Colonic mucosa (tissue), 4 donors: ENCODE measurements at regions not wholly inside any gene's neighbourhood (a gene's known extent, or its start where the extent isn't known, plus 50 kb on each side); places are given as distances from the start of the nearest gene placed in this dataset.

ENCODE experiments used
- DNase-seq: peaks from one replicate; pipeline ENCODE4 v3.0.0-alpha.2; 2020
- H3K27ac ChIP-seq: fragments of 200-600 bp; one replicate; pipeline ENCODE4 v1.8.0; 2021
- H3K27me3 ChIP-seq: fragments of 200-600 bp; one replicate; pipeline ENCODE4 v1.8.0; 2021
- H3K36me3 ChIP-seq: fragments of 200-600 bp; one replicate; pipeline ENCODE4 v1.8.0; 2021
- H3K4me1 ChIP-seq: fragments of 200-600 bp; one replicate; pipeline ENCODE4 v1.8.0; 2021; ENCODE audit warnings: mild to moderate bottlenecking
- H3K4me3 ChIP-seq: fragments of 200-600 bp; one replicate; pipeline ENCODE4 v1.8.0; 2021
- H3K9ac ChIP-seq, 2 donors: one replicate each; pipeline ENCODE4 v1.7.0; 2013; ENCODE audit warnings: control low read depth in 2 of 2, low read depth in 2 of 2, low read length in 2 of 2
- H3K9me3 ChIP-seq: fragments of 200-600 bp; one replicate; pipeline ENCODE4 v1.8.0; 2021
- intact Hi-C: fragments of 100-400 bp; cut with DNase I; formaldehyde crosslinking; loops from one replicate; pipeline ENCODE4 v1.14.1; 2022
- TF ChIP-seq, protein P1 (sequence below): fragments of 200-600 bp; IDR thresholded peaks from one replicate; pipeline ENCODE4 v1.8.0; 2022; ENCODE audit warnings: antibody characterized with exemption, mild to moderate bottlenecking
- donor health status: healthy.
- donor health status: DM: no; HTN: no; CAD: no.
- donor health status: DM: no; HTN: no; CAD: no.

DNA sequence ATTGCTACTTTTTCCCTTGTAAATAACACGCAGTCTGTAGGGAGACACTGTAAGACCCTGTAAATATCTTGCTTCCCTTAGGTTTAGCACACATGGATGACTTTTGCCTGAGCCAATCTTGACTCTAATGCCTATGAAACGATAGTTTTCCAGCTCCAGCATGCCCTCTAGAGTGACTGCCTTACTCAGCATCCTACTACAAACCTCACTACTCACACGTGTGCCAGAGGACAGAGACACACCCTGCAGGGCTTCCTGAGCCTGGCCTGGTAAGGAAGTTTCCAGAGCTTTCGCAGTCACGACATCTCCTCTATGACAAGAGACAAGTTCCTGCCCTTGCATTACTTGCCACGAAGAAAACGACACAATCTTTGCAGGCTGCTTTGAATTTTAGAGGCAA, 138.1 kb downstream of the ATPSCKMT start:
- intact Hi-C loops = no loop called here
- Histone ChIP-seq H3K4me1 (no peaks in the 10 kb centered on the region), H3K4me3 (no peak overlapping the region), H3K36me3 (no peaks in the 10 kb centered on the region), H3K9ac (no peak overlapping the region), H3K27ac (no peak overlapping the region), H3K9me3 (no peaks in the 10 kb centered on the region), H3K27me3 (no peaks in the 10 kb centered on the region)
- TF ChIP-seq, protein P1, sequence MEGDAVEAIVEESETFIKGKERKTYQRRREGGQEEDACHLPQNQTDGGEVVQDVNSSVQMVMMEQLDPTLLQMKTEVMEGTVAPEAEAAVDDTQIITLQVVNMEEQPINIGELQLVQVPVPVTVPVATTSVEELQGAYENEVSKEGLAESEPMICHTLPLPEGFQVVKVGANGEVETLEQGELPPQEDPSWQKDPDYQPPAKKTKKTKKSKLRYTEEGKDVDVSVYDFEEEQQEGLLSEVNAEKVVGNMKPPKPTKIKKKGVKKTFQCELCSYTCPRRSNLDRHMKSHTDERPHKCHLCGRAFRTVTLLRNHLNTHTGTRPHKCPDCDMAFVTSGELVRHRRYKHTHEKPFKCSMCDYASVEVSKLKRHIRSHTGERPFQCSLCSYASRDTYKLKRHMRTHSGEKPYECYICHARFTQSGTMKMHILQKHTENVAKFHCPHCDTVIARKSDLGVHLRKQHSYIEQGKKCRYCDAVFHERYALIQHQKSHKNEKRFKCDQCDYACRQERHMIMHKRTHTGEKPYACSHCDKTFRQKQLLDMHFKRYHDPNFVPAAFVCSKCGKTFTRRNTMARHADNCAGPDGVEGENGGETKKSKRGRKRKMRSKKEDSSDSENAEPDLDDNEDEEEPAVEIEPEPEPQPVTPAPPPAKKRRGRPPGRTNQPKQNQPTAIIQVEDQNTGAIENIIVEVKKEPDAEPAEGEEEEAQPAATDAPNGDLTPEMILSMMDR = peak; percentile 16
- no peak for DNase-seq

DNA sequence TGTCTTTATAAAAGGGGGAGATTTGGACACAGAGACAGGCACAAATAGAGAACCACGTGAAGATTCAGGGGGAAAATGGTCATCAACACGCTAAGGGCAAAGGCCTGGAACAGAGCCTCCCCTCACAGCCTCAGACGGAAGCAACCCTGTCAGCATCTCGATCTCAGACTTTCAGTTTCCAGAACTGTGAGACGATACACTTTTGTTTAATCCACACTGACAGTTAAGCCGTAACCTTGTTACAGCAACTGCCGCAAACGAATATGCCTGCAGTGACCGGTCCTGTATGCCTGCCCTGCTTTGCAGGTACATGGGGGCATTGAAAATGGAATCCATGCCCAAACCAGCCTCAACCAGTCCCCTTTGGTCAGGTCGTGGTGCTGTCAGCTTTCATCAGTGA, 139.5 kb downstream of the ATPSCKMT start:
- H3K9ac ChIP-seq = no peak overlapping the region
- H3K27me3 ChIP-seq = no peaks in the 10 kb centered on the region
- H3K36me3 ChIP-seq = no peaks in the 10 kb centered on the region
- TF ChIP-seq, protein P1 = no peak
- no peaks in the 10 kb centered on the region for H3K9me3 ChIP-seq
- no peak overlapping the region for H3K4me3 ChIP-seq
- no peak for DNase-seq
- H3K27ac ChIP-seq = no peak overlapping the region
- intact Hi-C loops = no loop called here
- no peaks in the 10 kb centered on the region for H3K4me1 ChIP-seq

DNA sequence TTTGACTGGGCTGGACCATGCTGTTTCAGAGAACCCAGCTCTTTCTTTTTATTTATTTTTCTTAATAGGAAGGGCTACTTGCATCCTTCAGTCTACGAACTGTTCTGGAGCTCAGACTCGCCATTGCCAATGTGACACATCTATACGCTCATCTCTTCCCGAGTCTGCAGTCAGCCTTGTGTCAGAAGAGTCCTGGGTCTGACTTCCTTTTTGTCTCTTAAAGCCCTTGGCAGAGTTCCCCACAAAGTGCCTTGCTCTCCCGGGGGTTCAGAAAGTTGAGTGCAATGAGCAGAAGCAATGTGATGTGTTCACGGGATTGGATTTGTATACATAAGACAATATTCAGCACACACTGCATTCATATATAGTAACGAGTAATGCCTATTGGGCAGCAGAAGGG, 140.4 kb downstream of the ATPSCKMT start:
- TF ChIP-seq, protein P1 = no peak
- no peak overlapping the region for H3K9ac ChIP-seq
- intact Hi-C loops = no loop called here
- DNase-seq = no peak
- no peak overlapping the region for H3K27ac ChIP-seq
- no peak overlapping the region for H3K4me3 ChIP-seq
- H3K36me3 ChIP-seq = no peaks in the 10 kb centered on the region
- H3K4me1 ChIP-seq = no peaks in the 10 kb centered on the region
- no peaks in the 10 kb centered on the region for H3K27me3 ChIP-seq
- H3K9me3 ChIP-seq = no peaks in the 10 kb centered on the region

DNA sequence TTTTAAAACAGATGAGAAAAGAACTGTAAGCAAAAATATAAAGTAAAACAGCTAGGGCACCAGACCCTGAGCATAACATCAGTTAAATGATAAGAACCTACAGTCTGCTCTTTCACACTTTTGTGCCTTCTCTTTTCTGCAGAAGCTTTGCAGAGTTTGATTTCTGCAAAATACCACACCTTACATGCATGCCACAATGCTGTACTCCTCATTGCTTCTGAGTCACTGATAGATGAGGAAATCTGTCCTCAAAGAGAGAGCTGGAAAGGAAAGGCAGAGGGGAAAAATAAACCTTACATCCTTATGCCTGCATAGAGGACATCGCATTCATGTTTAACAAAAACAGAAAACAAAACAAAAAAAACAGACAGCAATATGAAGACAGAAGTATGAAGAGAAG, 142.9 kb downstream of the ATPSCKMT start:
- intact Hi-C loops = no loop called here
- H3K36me3 ChIP-seq = no peaks in the 10 kb centered on the region
- TF ChIP-seq, protein P1 = no peak

DNA sequence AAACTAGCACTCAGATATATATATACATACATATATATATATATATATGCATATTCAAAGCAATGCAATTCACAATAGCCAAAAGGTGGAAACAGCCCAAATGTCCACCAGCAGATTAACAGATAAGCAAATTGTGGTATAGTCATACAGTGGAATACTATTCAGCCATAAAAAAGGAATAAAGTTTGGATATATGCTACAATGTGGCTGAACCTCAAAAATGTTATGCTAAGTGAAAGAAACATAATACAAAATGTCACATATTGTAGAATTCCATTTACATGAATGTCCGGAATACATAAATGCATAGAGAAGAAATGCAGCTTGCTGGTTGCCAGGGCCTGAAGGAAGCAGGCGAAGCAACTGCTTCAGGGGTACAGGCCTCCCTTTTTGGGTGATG, 143.4 kb downstream of the ATPSCKMT start:
- TF ChIP-seq, protein P1 = no peak
- no peaks in the 10 kb centered on the region for H3K27me3 ChIP-seq

More for the DNA sequence above, 142.9 kb downstream of the ATPSCKMT start:
- Histone ChIP-seq H3K9me3 (no peaks in the 10 kb centered on the region), H3K9ac (no peak overlapping the region), H3K27me3 (no peaks in the 10 kb centered on the region), H3K4me1 (no peaks in the 10 kb centered on the region), H3K27ac (no peak overlapping the region), H3K4me3 (no peak overlapping the region)
- DNase-seq = no peak

More for the DNA sequence above, 143.4 kb downstream of the ATPSCKMT start:
- DNase-seq = no peak
- H3K4me3 ChIP-seq = no peak overlapping the region
- H3K27ac ChIP-seq = no peak overlapping the region
- no peak overlapping the region for H3K9ac ChIP-seq
- intact Hi-C loops = no loop called here
- H3K36me3 ChIP-seq = no peaks in the 10 kb centered on the region
- no peaks in the 10 kb centered on the region for H3K4me1 ChIP-seq
- no peaks in the 10 kb centered on the region for H3K9me3 ChIP-seq
